Hematopoietic multipotent progenitor cell (in vitro differentiated cells): ENCODE measurements at regions not wholly inside any gene's neighbourhood (a gene's known extent, or its start where the extent isn't known, plus 50 kb on each side); places are given as distances from the start of the nearest gene placed in this dataset.
"Not testable (repeated sequence)": the region's sequence is repeated elsewhere in the genome, so short reads cannot be mapped to it uniquely, and the experiment has no call there.

ENCODE experiments used
- DNase-seq, 3 donors: peaks; one replicate each; pipeline ENCODE4 v3.0.0-alpha.2; 2011 to 2015; ENCODE audit warnings: low read depth in 2 of 3, low spot score in 2 of 3

DNA sequence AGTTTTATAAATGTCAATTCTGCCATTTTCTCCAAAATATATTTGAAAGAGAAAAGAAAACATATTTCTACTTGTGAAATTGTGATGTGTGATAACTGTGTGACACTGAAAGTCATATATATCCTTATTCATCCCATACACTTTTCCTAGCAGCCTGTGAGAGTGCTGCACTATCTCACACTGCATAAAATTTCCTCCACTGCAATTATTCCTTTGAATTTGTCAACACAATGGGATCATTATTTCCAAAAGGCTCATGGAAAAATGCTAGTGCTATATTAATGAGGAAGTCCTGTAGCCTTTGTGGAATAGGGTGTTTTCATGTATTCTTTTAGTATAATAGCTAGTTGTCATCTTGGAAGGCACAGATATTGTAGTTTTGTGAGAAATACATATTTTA, 504.1 kb downstream of the RPL10L start:
- no peak for DNase-seq

DNA sequence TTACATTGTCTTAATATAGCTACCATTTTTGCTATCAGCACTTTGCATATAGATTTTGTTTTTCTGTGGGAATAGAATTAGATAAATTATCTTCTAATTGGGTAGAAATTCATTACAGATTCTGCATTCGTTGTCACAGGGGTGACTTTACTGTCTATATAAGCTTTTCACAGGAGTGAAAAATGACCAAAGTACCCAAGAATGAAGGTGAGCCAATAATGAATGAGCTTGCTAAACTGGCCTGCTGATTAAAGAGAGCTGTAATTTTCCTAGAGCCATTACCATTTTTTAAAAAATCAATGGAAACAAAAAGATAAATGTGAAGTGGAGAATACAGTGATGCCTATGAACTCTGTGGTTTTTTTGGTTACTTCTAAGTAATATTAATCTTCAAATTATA, 504.6 kb downstream of the RPL10L start:
- DNase-seq: no peak

DNA sequence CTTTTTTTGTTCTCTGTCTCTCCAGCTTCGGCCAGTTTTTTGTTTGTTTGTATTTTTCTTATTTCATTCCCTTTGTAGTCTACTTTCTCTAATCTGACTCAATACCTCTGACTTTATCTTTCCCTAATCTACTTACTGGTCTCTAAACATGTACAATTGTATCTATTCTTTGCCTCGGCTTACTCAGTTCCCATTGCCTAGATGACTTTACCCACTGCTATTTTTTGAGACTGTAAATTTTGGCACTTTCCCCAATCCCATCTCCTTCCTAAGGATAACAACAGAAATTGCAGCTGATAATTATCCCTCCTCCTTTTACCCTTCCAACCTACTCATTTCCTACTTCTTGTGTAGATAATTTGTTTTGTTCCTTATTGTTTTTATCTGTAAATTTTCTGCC, 511.1 kb downstream of the RPL10L start:
- no peak for DNase-seq

- no peak for DNase-seq
Observed at GRCh38 chr14:46139649-46140048, 511.9 kb downstream of the RPL10L start.

GRCh38 chr14:46137786-46138185, 513.8 kb downstream of the RPL10L start:
- DNase-seq: no peak

- no peak for DNase-seq
Observed at GRCh38 chr14:46136456-46136855, 515.1 kb downstream of the RPL10L start.

- no peak for DNase-seq
Observed at GRCh38 chr14:46108228-46108627, 543.4 kb downstream of the RPL10L start.

DNA sequence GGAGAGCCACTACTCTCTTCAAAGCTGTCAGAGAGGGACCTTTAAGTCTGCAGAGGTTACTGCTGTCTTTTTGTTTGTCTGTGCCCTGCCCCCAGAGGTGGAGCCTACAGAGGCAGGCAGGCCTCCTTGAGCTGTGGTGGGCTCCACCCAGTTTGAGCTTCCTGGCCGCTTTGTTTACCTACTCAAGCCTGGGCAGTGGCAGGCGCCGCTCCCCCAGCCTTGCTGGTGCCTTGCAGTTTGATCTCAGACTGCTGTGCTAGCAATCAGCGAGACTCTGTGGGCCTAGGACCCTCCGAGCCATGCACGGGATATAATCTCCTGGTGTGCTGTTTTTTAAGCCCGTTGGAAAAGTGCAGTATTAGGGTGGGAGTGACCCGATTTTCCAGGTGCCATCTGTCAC, 550.7 kb downstream of the RPL10L start:
- DNase-seq: not testable (repeated sequence)

- DNase-seq: no peak
Observed at GRCh38 chr14:46091819-46092218, 559.8 kb downstream of the RPL10L start.

DNA sequence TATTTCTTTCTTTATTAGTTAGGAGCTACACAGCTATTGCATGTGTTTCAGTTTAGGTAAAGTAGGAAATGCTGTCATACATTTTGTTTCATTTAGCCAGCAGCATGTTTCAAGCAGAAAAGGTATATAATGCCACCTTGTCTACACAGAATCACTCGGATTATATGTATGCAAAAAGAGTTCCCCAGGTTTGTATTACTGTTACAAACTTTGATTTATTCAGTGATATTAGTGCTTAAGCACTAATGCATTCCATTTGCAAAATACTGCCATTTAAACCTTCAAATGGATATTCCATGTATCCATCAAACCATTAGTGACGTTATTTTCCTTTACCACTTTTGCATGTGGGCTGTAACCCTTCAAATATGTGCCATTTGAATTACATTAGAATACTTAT, 564.0 kb downstream of the RPL10L start:
- no peak for DNase-seq

- no peak for DNase-seq
Observed at GRCh38 chr14:46074061-46074460, 577.5 kb downstream of the RPL10L start.

GRCh38 chr14:46063872-46064271, 587.7 kb downstream of the RPL10L start:
- no peak for DNase-seq

GRCh38 chr14:46058964-46059563, 592.5 kb downstream of the RPL10L start:
- DNase-seq: no peak

DNA sequence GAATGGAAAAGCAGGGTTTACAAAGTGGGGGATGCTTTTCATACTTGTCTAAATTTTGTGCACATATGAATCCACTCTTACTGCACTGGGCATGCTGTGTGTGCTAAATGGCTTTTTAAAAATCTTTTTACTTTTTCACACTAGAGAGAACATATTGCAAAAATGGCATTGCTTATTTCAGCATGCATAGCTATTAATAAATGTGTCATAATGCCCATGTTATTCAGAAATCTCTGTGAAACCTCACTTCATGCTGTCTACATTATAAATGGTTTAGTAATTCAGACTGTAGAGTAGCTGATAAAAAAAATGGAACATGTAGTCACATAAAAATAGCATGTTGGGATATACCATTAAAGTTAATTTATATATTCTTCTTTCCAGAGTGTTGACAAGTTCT, 593.8 kb downstream of the RPL10L start:
- DNase-seq: no peak

- no peak for DNase-seq
Observed at GRCh38 chr14:46054526-46054925, 597.1 kb downstream of the RPL10L start.

GRCh38 chr14:46053221-46053620, 598.4 kb downstream of the RPL10L start:
- DNase-seq: no peak

- DNase-seq: no peak
Observed at GRCh38 chr14:46051796-46052195, 599.8 kb downstream of the RPL10L start.

DNA sequence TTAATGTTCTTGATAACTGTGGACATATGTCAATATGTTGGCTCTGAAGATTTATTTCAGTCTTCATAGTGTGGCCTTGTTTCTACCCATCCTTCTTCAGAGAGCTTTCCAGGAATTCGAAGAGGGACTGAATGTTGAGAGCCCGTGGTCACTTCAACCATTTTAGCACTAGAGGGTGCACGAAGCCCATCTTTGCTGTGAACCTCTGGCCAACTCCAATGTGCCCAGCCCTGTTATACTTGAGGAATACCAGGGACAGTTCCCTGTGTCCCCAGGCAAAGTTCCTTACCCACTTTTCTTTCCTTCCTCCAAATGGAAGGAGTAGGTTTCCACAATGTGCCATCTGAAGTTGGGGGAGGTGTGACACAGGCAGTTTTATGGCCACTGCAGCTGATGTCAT, 603.5 kb downstream of the RPL10L start:
- DNase-seq: no peak

DNA sequence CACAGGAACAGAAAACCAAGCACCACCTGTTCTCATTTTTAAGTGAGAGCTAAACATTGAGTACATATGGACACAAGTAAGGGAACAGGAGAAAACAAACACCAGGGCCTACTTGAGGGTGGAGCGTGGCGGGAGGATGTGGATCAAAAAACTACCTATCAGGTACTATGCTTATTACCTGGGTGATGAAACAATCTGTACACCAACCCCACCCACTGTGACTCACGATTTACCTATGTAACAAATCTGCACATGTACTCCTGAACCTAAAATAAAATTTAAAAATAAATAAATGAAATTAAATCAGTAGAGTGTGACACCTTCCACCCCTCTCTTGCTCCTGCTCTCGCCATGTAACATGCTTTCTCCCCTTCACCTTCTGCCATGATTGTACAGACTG, 615.5 kb downstream of the RPL10L start:
- DNase-seq: no peak

DNA sequence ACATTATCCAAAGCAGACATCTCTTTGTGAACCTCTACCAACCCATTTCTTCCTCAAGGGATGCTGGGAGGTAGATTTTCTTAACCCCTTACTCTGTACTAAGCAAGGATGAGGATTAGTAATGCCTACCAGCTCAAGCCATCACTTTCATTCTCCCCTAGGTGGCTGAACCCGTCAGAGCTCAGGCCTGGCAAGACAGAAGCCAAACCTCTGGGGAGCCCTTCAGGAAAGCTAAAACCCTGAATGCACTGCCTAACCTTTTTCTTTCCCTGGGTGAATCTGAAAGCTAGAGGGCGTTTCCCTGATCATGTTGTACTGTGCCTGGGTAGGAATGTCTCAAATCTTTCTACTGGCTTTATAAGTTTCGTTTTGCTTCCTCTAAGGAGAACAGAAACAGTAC, 617.3 kb downstream of the RPL10L start:
- DNase-seq: no peak

- no peak for DNase-seq
Observed at GRCh38 chr14:46018846-46019420, 632.6 kb downstream of the RPL10L start.

DNA sequence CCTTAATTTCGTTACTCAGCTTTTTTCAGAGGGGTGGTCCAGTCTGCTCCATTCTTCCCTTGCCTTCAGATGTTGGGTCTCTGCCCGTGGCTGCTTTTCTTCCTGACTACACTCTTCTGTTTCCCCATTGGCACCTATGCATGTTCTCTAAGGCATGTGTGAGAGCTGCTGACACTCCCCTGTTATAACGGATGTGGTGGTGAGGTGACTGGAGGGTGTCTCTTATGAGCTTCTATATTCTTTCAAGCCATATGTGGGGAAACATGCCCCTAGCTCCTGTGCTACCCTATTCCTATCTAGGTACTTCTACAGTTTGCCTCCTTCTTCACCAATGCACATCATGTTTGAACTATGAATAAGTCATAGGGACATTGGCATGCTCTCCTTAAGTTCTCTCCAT, 643.2 kb downstream of the RPL10L start:
- DNase-seq: no peak

- no peak for DNase-seq
Observed at GRCh38 chr14:45998554-45998953, 653.0 kb downstream of the RPL10L start.
